Stomach (tissue), 4 donors: ENCODE measurements at regions not wholly inside any gene's neighbourhood (a gene's known extent, or its start where the extent isn't known, plus 50 kb on each side); places are given as distances from the start of the nearest gene placed in this dataset.

Experiments
- POLR2A ChIP-seq, 4 donors: fragments of 450-650 bp; IDR thresholded peaks; one replicate each; pipeline ENCODE4 v1.6.1; 2016; ENCODE audit warnings: antibody characterized with exemption in 4 of 4, control low read depth in 2 of 4, mild to moderate bottlenecking in 1 of 4, moderate library complexity in 1 of 4
- POLR2AphosphoS5 ChIP-seq, 3 donors: sonication (generic); formaldehyde crosslinking; IDR thresholded peaks; one replicate each; pipeline ENCODE4 v1.6.1; 2016; ENCODE audit warnings: antibody characterized with exemption in 3 of 3

GRCh38 chr3:64919934-64920333 is 232.1 kb upstream of the ADAMTS9 start:
- TF ChIP-seq POLR2AphosphoS5 (IDR thresholded peaks at IDR 0.05) (no peak), POLR2A (IDR thresholded peaks at IDR 0.05) (no peak)
